HG02759 (cell line): ENCODE measurements at regions not wholly inside any gene's neighbourhood (a gene's known extent, or its start where the extent isn't known, plus 50 kb on each side); places are given as distances from the start of the nearest gene placed in this dataset.
A peak's percentile ranks its signal among the peaks of the same experiment; 100 is the strongest.

ENCODE experiments used
- ATAC-seq: cut with Tn5 transposase; IDR thresholded peaks from one replicate; pipeline ENCODE4 v1.9.1; 2021; ENCODE audit warnings: mild to moderate bottlenecking, moderate library complexity; ENCODE audit not compliant: unreplicated experiment

GRCh38 chr1:187872550-187872949, 1043.8 kb downstream of the PLA2G4A start:
- no peak for ATAC-seq

- no peak for ATAC-seq
These were observed 1044.4 kb downstream of the PLA2G4A start for GRCh38 chr1:187873126-187873525.

- ATAC-seq: no peak
These were observed 1048.0 kb downstream of the PLA2G4A start for GRCh38 chr1:187876775-187877174.

GRCh38 chr1:187877220-187877619, 1048.5 kb downstream of the PLA2G4A start:
- ATAC-seq: no peak

- no peak for ATAC-seq
These were observed 1050.1 kb downstream of the PLA2G4A start for GRCh38 chr1:187878883-187879282.

GRCh38 chr1:187883356-187883755, 1054.6 kb downstream of the PLA2G4A start:
- no peak for ATAC-seq

- ATAC-seq: no peak
These were observed 1063.4 kb downstream of the PLA2G4A start for GRCh38 chr1:187891993-187892682.

- ATAC-seq: no peak
These were observed 1063.9 kb downstream of the PLA2G4A start for GRCh38 chr1:187892683-187893039.

- ATAC-seq: no peak
These were observed 1064.7 kb downstream of the PLA2G4A start for GRCh38 chr1:187893471-187893870.

GRCh38 chr1:187894349-187894748, 1065.6 kb downstream of the PLA2G4A start:
- ATAC-seq: no peak

GRCh38 chr1:187903223-187903622, 1074.5 kb downstream of the PLA2G4A start:
- ATAC-seq: no peak

- no peak for ATAC-seq
These were observed 1080.6 kb downstream of the PLA2G4A start for GRCh38 chr1:187909382-187909781.

- ATAC-seq: no peak
These were observed 1083.1 kb downstream of the PLA2G4A start for GRCh38 chr1:187911820-187912219.

- ATAC-seq: no peak
These were observed 1092.2 kb downstream of the PLA2G4A start for GRCh38 chr1:187920976-187921375.

- ATAC-seq: no peak
These were observed 1092.7 kb downstream of the PLA2G4A start for GRCh38 chr1:187921426-187921825.

GRCh38 chr1:187922255-187922654, 1093.5 kb downstream of the PLA2G4A start:
- ATAC-seq: no peak

- no peak for ATAC-seq
These were observed 1095.5 kb downstream of the PLA2G4A start for GRCh38 chr1:187924252-187924651.

GRCh38 chr1:187928288-187928687, 1099.5 kb downstream of the PLA2G4A start:
- ATAC-seq: peak; percentile 70

GRCh38 chr1:187928696-187929095, 1099.9 kb downstream of the PLA2G4A start:
- no peak for ATAC-seq

- ATAC-seq: no peak
These were observed 1103.0 kb downstream of the PLA2G4A start for GRCh38 chr1:187931776-187932175.

- ATAC-seq: no peak
These were observed 1105.0 kb downstream of the PLA2G4A start for GRCh38 chr1:187933562-187934419.

- no peak for ATAC-seq
These were observed 1107.9 kb downstream of the PLA2G4A start for GRCh38 chr1:187936667-187937066.
